ENCODE measurements at regions not wholly inside any gene's neighbourhood (a gene's known extent, or its start where the extent isn't known, plus 50 kb on each side); places are given as distances from the start of the nearest gene placed in this dataset.

DNA sequence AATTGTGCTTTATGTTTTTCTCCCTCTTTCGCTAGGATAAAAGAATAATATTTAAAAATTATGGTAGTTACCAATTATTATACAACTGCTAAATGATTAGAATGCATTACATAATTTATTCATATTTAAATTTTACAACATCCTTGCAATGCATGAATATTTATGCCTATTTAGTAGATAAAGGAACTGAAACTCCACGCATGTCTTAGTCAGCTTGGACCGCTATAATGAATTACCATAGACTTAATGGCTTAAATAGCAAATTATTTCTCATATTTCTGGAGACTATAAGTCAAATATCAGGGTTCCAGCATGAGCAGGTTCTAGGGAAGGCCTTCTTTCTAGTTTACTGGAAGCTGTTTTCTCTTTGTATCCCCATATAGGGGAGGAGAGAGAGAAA lies 1555.4 kb upstream of the ADGRL3 start:
- no peaks in the 10 kb centered on the region for H3K79me1 ChIP-seq (ENCODE audit: low read depth, low read length)
- no peak overlapping the region for H4K5ac ChIP-seq (ENCODE audit: insufficient read length, low read depth, low read length)
- H2BK15ac ChIP-seq (ENCODE audit: low read length) = no peak overlapping the region
- H2BK5ac ChIP-seq (ENCODE audit: low read depth, low read length) = no peak overlapping the region
- DNase-seq (ENCODE audit: low read depth in 1 of 2, low spot score in 2 of 2) (no peak), FAIRE-seq (no peak)
- no peak overlapping the region for H3K9ac ChIP-seq (replicated peaks in 1 of 4; ENCODE audit: extremely low read depth in 1 of 4, low read depth in 3 of 4, low read length in 3 of 4)
- no peak overlapping the region for H4K91ac ChIP-seq (replicated peaks; ENCODE audit: insufficient read length, low read length)
- no peaks in the 10 kb centered on the region for H3K4me1 ChIP-seq (replicated peaks in 1 of 4; ENCODE audit: control insufficient read depth in 3 of 4, insufficient read depth in 4 of 4, low read length in 3 of 4)
- CTCF ChIA-PET (ENCODE audit: partially characterized antibody) = no interaction called here
- 94% methylated on average over 3 of the region's 3 CpGs; no CpG with 5 or more reads in 1 of the 2 experiments for WGBS, 2 experiments (ENCODE audit: extremely low coverage in 1 of 2, insufficient coverage in 1 of 2, insufficient read length in 1 of 2, insufficient replicate concordance in 2 of 2, low coverage in 1 of 2, low lambda C conversion rate in 2 of 2, missing lambda C conversion rate in 1 of 2)
- no peak overlapping the region for H3K4me3 ChIP-seq (ENCODE audit: extremely low read depth in 1 of 4, insufficient read depth in 2 of 4, low read depth in 3 of 4, low read length in 4 of 4)
- TF ChIP-seq RNF2 (IDR thresholded peaks at IDR 0.05; ENCODE audit: borderline replicate concordance, low read depth, low read length, missing control alignments, poor library complexity, severe bottlenecking) (no peak), JUND (IDR thresholded peaks at IDR 0.05; ENCODE audit: low read length) (no peak)
- TF ChIP-seq, protein P1, sequence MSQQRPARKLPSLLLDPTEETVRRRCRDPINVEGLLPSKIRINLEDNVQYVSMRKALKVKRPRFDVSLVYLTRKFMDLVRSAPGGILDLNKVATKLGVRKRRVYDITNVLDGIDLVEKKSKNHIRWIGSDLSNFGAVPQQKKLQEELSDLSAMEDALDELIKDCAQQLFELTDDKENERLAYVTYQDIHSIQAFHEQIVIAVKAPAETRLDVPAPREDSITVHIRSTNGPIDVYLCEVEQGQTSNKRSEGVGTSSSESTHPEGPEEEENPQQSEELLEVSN (IDR thresholded peaks at IDR 0.05) = no peak
- no peak overlapping the region for H3K56ac ChIP-seq (replicated peaks; ENCODE audit: insufficient read length, low read depth, low read length)
- H2AK5ac ChIP-seq (ENCODE audit: low read depth, low read length) = no peak overlapping the region
- no peak overlapping the region for H2BK12ac ChIP-seq (ENCODE audit: low read depth, low read length)
- no peak overlapping the region for H3K4ac ChIP-seq (replicated peaks; ENCODE audit: insufficient read length, low read depth, low read length)
- POLR2A ChIA-PET (ENCODE audit: partially characterized antibody) = no interaction called here
- H3K36me3 ChIP-seq (ENCODE audit: control insufficient read depth in 2 of 4, insufficient read depth in 4 of 4, low read length in 3 of 4) = no peaks in the 10 kb centered on the region
- no peaks in the 10 kb centered on the region for H4K20me1 ChIP-seq (replicated peaks in 1 of 2; ENCODE audit: control insufficient read depth in 1 of 2, insufficient read depth in 2 of 2, low read length in 2 of 2)
- H3K23me2 ChIP-seq (ENCODE audit: low read depth, low read length) = no peaks in the 10 kb centered on the region
- no peak overlapping the region for H4K8ac ChIP-seq (ENCODE audit: extremely low read depth, insufficient read depth, low read length)
- no peak overlapping the region for H2BK20ac ChIP-seq (ENCODE audit: low read length)
- H3K27ac ChIP-seq (ENCODE audit: low read depth, low read length) = no peak overlapping the region
- H3K18ac ChIP-seq (ENCODE audit: extremely low read depth, low read length) = no peak overlapping the region
- H2AFZ ChIP-seq (ENCODE audit: low read length) = no peak overlapping the region
- no peaks in the 10 kb centered on the region for H3K27me3 ChIP-seq (replicated peaks in 1 of 4; ENCODE audit: control insufficient read depth in 3 of 4, extremely low read depth in 1 of 4, insufficient read depth in 3 of 4, low read length in 3 of 4)
- no peak overlapping the region for H2BK120ac ChIP-seq (replicated peaks; ENCODE audit: low read depth, low read length)
- H3K4me2 ChIP-seq (ENCODE audit: insufficient read depth in 1 of 2, low read depth in 2 of 2, low read length in 2 of 2) = no peak overlapping the region
- H3K79me2 ChIP-seq (ENCODE audit: control insufficient read depth in 1 of 2, insufficient read depth in 2 of 2, low read length in 2 of 2) = no peaks in the 10 kb centered on the region
- no peak overlapping the region for H3K14ac ChIP-seq (ENCODE audit: insufficient read length)
- H3K23ac ChIP-seq (ENCODE audit: insufficient read length) = no peak overlapping the region
- no peaks in the 10 kb centered on the region for H3K9me3 ChIP-seq (ENCODE audit: insufficient read depth in 2 of 2, low read depth in 1 of 2, low read length in 1 of 2)
